ENCODE measurements at regions not wholly inside any gene's neighbourhood (a gene's known extent, or its start where the extent isn't known, plus 50 kb on each side); places are given as distances from the start of the nearest gene placed in this dataset.

- TF ChIP-seq GABPA (IDR thresholded peaks at IDR 0.05; ENCODE audit: borderline replicate concordance, insufficient read depth, low read length), result no peak
- TF ChIP-seq TEAD4 (IDR thresholded peaks at IDR 0.05; ENCODE audit: low read depth, low read length), result no peak
- no peak for TF ChIP-seq CBX5 (IDR thresholded peaks at IDR 0.05; ENCODE audit: low read depth, low read length)
- TF ChIP-seq ZNF274 (IDR thresholded peaks at IDR 0.05; ENCODE audit: borderline replicate concordance, extremely low read depth, low read length), result no peak
- TF ChIP-seq CHD1 (IDR thresholded peaks at IDR 0.05; ENCODE audit: low read depth, low read length), result no peak
- TF ChIP-seq JUND (IDR thresholded peaks at IDR 0.05; ENCODE audit: low read length), result no peak
Observed at GRCh38 chr9:87446527-87446926, 51.1 kb upstream of the DAPK1 start (continued).
